WTC11 (cell line): ENCODE measurements at regions not wholly inside any gene's neighbourhood (a gene's known extent, or its start where the extent isn't known, plus 50 kb on each side); places are given as distances from the start of the nearest gene placed in this dataset.

Experiments used
- ESRRA ChIP-seq: sonication (generic); formaldehyde crosslinking; IDR thresholded peaks from 2 replicates; pipeline ENCODE4 v1.8.1; 2022; ENCODE audit warnings: mild to moderate bottlenecking, missing genetic modification reagents, borderline replicate concordance
- TF ChIP-seq, protein P1 (sequence below): fragments of 200-600 bp; IDR thresholded peaks from 2 replicates; pipeline ENCODE4 v1.8.0; 2022; ENCODE audit warnings: antibody characterized with exemption
- TF ChIP-seq, protein P2 (sequence below): sonication (generic); formaldehyde crosslinking; IDR thresholded peaks from 2 replicates; pipeline ENCODE4 v1.8.0; 2022; ENCODE audit warnings: mild to moderate bottlenecking, missing genetic modification reagents

DNA sequence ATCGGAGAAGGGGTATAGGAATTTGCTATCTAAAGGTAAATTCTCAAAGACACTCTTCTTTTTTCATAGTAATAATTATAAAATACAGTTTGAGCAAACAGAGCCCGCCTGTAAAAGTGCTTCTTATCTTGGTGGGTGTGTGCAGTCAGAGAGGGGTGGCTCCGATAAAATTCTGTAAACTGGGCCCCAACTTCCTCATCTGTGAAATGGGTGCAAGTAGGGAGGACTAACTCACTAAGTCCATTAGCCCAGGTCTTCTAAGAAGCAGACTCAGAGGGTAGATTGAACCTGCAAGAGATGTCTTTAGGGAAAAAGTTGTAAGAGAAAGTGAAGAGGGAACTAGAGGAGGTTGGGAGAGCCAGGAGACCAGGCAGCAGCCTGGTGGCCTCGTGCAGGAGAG is 245.8 kb upstream of the RREB1 start:
- TF ChIP-seq, protein P1, sequence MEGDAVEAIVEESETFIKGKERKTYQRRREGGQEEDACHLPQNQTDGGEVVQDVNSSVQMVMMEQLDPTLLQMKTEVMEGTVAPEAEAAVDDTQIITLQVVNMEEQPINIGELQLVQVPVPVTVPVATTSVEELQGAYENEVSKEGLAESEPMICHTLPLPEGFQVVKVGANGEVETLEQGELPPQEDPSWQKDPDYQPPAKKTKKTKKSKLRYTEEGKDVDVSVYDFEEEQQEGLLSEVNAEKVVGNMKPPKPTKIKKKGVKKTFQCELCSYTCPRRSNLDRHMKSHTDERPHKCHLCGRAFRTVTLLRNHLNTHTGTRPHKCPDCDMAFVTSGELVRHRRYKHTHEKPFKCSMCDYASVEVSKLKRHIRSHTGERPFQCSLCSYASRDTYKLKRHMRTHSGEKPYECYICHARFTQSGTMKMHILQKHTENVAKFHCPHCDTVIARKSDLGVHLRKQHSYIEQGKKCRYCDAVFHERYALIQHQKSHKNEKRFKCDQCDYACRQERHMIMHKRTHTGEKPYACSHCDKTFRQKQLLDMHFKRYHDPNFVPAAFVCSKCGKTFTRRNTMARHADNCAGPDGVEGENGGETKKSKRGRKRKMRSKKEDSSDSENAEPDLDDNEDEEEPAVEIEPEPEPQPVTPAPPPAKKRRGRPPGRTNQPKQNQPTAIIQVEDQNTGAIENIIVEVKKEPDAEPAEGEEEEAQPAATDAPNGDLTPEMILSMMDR: no peak
- TF ChIP-seq, protein P2, sequence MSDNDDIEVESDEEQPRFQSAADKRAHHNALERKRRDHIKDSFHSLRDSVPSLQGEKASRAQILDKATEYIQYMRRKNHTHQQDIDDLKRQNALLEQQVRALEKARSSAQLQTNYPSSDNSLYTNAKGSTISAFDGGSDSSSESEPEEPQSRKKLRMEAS (CRISPR knock-in tag): no peak
- no peak for TF ChIP-seq ESRRA (CRISPR knock-in tag)
